Nephron (organoid): ENCODE measurements at regions not wholly inside any gene's neighbourhood (a gene's known extent, or its start where the extent isn't known, plus 50 kb on each side); places are given as distances from the start of the nearest gene placed in this dataset.

Experiments
- H3K27ac Mint-ChIP-seq, 3 experiments: 2 replicates each; pipeline ENCODE4 v1.8.0; 2020; ENCODE audit warnings: mixed read lengths in 3 of 3, mild to moderate bottlenecking in 2 of 3, moderate library complexity in 1 of 3
- H3K27me3 Mint-ChIP-seq: 2 replicates; pipeline ENCODE4 v1.8.0; 2021; ENCODE audit warnings: low read depth, mild to moderate bottlenecking, moderate library complexity, mixed read lengths
- H3K36me3 Mint-ChIP-seq: 2 replicates; pipeline ENCODE4 v1.8.0; 2020; ENCODE audit warnings: low read depth, mixed read lengths
- H3K4me1 Mint-ChIP-seq: 2 replicates; pipeline ENCODE4 v1.8.0; 2020; ENCODE audit warnings: mixed read lengths
- H3K4me3 Mint-ChIP-seq, 3 experiments: 2 replicates each; pipeline ENCODE4 v1.8.0; 2020; ENCODE audit warnings: mild to moderate bottlenecking in 3 of 3, mixed read lengths in 3 of 3, moderate library complexity in 2 of 3
- H3K9me3 Mint-ChIP-seq: 2 replicates; pipeline ENCODE4 v1.8.0; 2020; ENCODE audit warnings: mixed read lengths
- TF ChIP-seq, protein P1 (sequence below), 3 experiments: fragments of 200-600 bp; sonication (generic); IDR thresholded peaks; one replicate each; pipeline ENCODE4 v1.5.0; 2021; ENCODE audit warnings: antibody characterized with exemption in 3 of 3; ENCODE audit not compliant: unreplicated experiment in 3 of 3

DNA sequence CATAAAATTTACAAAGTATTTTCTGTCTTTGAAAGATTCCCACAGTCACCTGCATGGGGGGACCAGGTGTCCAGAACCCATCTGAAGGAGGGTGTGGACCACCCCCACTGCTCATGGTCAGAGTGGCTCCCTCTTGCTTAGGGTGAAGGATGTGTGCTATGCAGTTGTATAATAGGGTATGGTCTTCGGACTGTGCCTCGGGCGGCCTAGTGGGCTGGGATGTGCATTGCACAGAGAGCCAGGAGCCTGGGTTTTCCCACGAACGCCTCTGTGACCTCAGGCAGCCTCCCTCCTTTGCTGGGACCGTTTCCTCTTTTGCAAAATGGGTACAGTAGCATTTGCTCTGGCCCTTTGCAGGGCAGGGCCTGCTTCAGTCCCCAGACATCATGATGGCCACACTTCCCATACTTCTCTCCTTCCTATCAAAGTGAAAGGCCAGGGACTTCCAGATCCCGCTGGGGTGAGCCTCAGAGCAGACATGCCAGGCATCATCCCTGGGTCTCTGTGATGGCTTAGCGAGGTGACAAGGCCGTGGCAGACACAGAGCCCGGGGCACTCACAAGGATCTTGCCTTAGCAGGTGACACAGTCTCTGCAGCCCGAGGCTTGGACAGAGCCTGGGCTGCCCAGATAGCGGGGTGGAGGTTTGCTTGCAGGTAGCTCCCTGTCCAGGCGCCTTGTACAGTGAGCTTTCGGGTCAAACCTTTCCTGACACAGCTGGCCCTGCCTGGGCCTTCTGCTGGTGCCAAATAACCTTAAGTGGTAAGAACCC, 59.4 kb upstream of the ZNF536 start:
- no peak overlapping the region for H3K27ac Mint-ChIP-seq
- H3K9me3 Mint-ChIP-seq: peaks cover 4% of the 10 kb centered on the region
- H3K4me3 Mint-ChIP-seq: no peak overlapping the region
- TF ChIP-seq, protein P1, sequence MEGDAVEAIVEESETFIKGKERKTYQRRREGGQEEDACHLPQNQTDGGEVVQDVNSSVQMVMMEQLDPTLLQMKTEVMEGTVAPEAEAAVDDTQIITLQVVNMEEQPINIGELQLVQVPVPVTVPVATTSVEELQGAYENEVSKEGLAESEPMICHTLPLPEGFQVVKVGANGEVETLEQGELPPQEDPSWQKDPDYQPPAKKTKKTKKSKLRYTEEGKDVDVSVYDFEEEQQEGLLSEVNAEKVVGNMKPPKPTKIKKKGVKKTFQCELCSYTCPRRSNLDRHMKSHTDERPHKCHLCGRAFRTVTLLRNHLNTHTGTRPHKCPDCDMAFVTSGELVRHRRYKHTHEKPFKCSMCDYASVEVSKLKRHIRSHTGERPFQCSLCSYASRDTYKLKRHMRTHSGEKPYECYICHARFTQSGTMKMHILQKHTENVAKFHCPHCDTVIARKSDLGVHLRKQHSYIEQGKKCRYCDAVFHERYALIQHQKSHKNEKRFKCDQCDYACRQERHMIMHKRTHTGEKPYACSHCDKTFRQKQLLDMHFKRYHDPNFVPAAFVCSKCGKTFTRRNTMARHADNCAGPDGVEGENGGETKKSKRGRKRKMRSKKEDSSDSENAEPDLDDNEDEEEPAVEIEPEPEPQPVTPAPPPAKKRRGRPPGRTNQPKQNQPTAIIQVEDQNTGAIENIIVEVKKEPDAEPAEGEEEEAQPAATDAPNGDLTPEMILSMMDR (IDR thresholded peaks at IDR 0.05; ENCODE audit: unreplicated experiment in 3 of 3): no peak
- H3K4me1 Mint-ChIP-seq: peaks cover 4% of the 10 kb centered on the region
- H3K27me3 Mint-ChIP-seq: peaks cover 5% of the 10 kb centered on the region
- no peaks in the 10 kb centered on the region for H3K36me3 Mint-ChIP-seq

DNA sequence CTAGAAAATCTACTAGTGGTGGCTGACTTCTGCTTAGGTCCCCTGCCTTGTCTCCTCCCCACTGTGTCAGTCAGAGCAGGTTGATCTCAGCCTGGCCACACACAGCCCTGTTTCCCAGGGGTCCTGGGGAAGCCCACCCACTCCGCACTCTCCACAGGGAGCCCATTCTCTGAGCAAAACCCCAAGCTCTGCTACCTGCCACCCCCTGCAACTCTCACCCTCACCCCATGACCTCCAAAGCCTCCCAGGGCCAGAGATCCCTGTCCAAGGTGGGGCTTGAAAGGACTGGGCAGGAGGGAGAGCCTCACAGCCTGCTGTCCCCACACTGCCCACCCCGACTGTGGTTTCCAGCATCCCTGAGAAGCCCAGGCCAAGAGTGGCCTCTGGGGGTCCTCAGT, 58.8 kb upstream of the ZNF536 start:
- Mint-ChIP-seq H3K27ac (no peak overlapping the region), H3K36me3 (no peaks in the 10 kb centered on the region), H3K4me3 (no peak overlapping the region), H3K9me3 (peaks cover 4% of the 10 kb centered on the region), H3K27me3 (peaks cover 5% of the 10 kb centered on the region), H3K4me1 (no peaks in the 10 kb centered on the region)
- TF ChIP-seq, protein P1 (IDR thresholded peaks at IDR 0.05; ENCODE audit: unreplicated experiment in 3 of 3): no peak

DNA sequence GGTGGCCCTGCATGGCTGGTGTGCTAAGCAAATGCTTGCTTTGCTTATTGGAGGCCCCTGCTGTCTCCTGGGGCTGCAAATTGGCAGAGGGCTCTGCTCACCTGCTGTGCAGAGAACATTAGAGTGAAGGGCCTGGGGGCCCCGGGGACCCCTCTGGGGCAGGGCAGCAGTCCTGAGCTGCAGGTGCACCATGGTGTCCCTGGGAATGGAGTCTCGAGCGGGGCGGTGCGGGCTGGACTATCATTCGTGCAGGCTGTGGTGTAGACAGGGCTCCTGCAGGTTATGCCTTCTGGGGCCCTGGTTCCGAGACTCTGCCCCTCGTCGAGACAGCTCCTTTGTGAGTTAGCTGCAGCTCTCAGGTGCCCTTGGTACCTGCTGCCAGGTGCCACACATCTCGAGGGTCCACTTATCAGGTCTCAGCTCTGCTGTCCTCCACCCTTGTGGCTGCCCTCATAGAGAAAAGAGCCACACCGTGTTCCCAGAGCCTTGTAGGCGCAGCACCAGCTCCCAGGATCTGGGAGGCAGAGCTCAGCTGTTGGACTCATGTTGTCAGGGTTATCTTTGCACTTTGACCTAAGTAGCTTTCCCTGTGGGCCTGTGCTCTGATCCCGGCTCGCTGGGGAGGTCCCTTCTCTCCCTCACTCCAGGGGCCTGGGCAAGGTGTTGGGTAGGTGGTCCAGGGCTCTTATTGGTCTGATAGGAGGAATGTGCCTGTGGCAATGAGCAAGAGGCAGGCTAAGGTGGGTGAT, 58.0 kb upstream of the ZNF536 start:
- Mint-ChIP-seq H3K4me3 (no peak overlapping the region), H3K9me3 (peaks cover 4% of the 10 kb centered on the region), H3K27ac (no peak overlapping the region), H3K4me1 (no peaks in the 10 kb centered on the region), H3K36me3 (no peaks in the 10 kb centered on the region), H3K27me3 (peaks cover 5% of the 10 kb centered on the region)
- TF ChIP-seq, protein P1 (IDR thresholded peaks at IDR 0.05; ENCODE audit: unreplicated experiment in 3 of 3): no peak

DNA sequence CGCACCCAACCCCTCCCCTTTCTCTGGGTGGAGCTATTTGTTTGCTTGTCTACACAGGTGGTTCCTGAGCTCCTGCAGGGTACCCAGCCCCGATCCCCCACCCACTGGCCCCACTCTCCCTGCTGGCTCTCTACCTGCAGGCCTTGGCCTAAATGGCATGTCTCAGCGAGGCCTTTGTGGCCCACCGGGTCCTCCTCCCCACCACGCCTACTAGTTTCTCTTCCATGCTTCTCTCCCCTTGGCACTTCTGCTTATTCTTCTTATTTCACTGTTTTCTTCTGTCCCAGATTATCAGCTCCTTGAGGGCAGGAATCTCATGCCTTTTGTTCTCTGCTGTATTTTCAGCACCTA, 57.4 kb upstream of the ZNF536 start:
- TF ChIP-seq, protein P1 (IDR thresholded peaks at IDR 0.05; ENCODE audit: unreplicated experiment in 3 of 3): no peak
- Mint-ChIP-seq H3K4me1 (no peaks in the 10 kb centered on the region), H3K9me3 (peaks cover 4% of the 10 kb centered on the region), H3K27me3 (peaks cover 5% of the 10 kb centered on the region), H3K4me3 (no peak overlapping the region), H3K36me3 (no peaks in the 10 kb centered on the region), H3K27ac (no peak overlapping the region)

DNA sequence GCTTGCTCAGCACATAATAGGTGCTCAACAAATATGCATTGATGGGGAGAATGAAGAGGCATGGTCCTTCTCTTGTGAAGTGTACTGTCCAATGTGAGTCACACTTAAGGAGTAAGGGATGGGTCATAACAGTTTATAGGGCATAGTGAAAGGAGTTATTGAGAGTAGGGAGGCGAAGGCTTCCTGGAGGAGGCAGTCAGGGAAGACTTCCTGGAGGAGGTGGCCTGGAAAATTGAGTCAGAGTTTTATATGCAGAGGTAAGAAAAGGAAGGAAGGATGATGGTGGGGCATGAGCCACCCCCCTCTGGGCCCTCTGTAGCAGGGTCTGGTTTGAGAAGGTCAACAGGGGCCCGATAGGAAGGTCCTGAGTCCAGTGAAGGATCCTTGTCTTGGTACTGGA, 57.0 kb upstream of the ZNF536 start:
- Mint-ChIP-seq H3K36me3 (no peaks in the 10 kb centered on the region), H3K4me3 (no peak overlapping the region), H3K9me3 (peaks cover 4% of the 10 kb centered on the region), H3K27me3 (peaks cover 5% of the 10 kb centered on the region), H3K27ac (no peak overlapping the region), H3K4me1 (no peaks in the 10 kb centered on the region)
- TF ChIP-seq, protein P1 (IDR thresholded peaks at IDR 0.05; ENCODE audit: unreplicated experiment in 3 of 3): no peak
